KMS-11 (cell line): ENCODE measurements at regions not wholly inside any gene's neighbourhood (a gene's known extent, or its start where the extent isn't known, plus 50 kb on each side); places are given as distances from the start of the nearest gene placed in this dataset.

Source experiments
- H2AFZ ChIP-seq: fragments of 200-600 bp; sonication (generic); 2 replicates; pipeline ENCODE4 v1.6.1; 2016; ENCODE audit warnings: antibody characterized with exemption, mixed run types, low read depth
- H3K27ac ChIP-seq: fragments of 200-600 bp; sonication (generic); 2 replicates; pipeline ENCODE4 v1.6.1; 2016; ENCODE audit warnings: mild to moderate bottlenecking, mixed run types
- H3K27me3 ChIP-seq: fragments of 200-600 bp; sonication (generic); 2 replicates; pipeline ENCODE4 v1.6.1; 2017; ENCODE audit warnings: mild to moderate bottlenecking, low read depth, mixed run types, moderate library complexity; ENCODE audit not compliant: insufficient read depth
- H3K36me3 ChIP-seq: fragments of 200-600 bp; sonication (generic); 2 replicates; pipeline ENCODE4 v1.6.1; 2017; ENCODE audit warnings: mild to moderate bottlenecking, mixed run types; ENCODE audit not compliant: insufficient read depth
- H3K4me1 ChIP-seq: fragments of 200-600 bp; sonication (generic); 2 replicates; pipeline ENCODE4 v1.6.1; 2016; ENCODE audit warnings: mild to moderate bottlenecking, low read depth, mixed run types; ENCODE audit not compliant: poor library complexity, severe bottlenecking
- H3K4me2 ChIP-seq: fragments of 200-600 bp; sonication (generic); 2 replicates; pipeline ENCODE4 v1.7.0; 2016; ENCODE audit warnings: mild to moderate bottlenecking, mixed run types
- H3K4me3 ChIP-seq: fragments of 200-600 bp; sonication (generic); IDR thresholded peaks from 2 replicates; pipeline ENCODE4 v1.6.1; 2017; ENCODE audit warnings: low read depth, low read length, mixed read lengths; ENCODE audit not compliant: insufficient read depth
- H3K79me2 ChIP-seq: fragments of 200-600 bp; sonication (generic); 2 replicates; pipeline ENCODE4 v1.6.1; 2016; ENCODE audit warnings: low read depth, mixed run types; ENCODE audit not compliant: insufficient read depth
- H3K9ac ChIP-seq: fragments of 200-600 bp; sonication (generic); 2 replicates; pipeline ENCODE4 v1.6.1; 2016; ENCODE audit warnings: mild to moderate bottlenecking, mixed run types
- H4K20me1 ChIP-seq: fragments of 200-600 bp; sonication (generic); 2 replicates; pipeline ENCODE4 v1.6.1; 2016; ENCODE audit warnings: mild to moderate bottlenecking, mixed run types; ENCODE audit not compliant: insufficient read depth
- CTCF ChIP-seq: fragments of 200-600 bp; sonication (generic); conservative IDR thresholded peaks from 2 replicates; pipeline ENCODE4 v1.6.1; 2017; ENCODE audit warnings: low read depth, mild to moderate bottlenecking, antibody characterized with exemption, low read length, moderate library complexity, mixed read lengths

- no peak for TF ChIP-seq CTCF
- Histone ChIP-seq H3K36me3 (no peaks in the 10 kb centered on the region), H3K27ac (no peak overlapping the region), H3K9ac (no peak overlapping the region), H3K27me3 (no peaks in the 10 kb centered on the region), H3K4me1 (no peaks in the 10 kb centered on the region), H2AFZ (no peak overlapping the region), H3K79me2 (no peaks in the 10 kb centered on the region), H3K4me3 (no peak overlapping the region), H3K4me2 (no peak overlapping the region), H4K20me1 (no peaks in the 10 kb centered on the region)
Observed at GRCh38 chr2:134086594-134087219, 167.2 kb upstream of the MGAT5 start.

GRCh38 chr2:134087371-134087921, 166.4 kb upstream of the MGAT5 start:
- no peak overlapping the region for H3K9ac ChIP-seq
- no peak overlapping the region for H2AFZ ChIP-seq
- TF ChIP-seq CTCF, result no peak
- no peak overlapping the region for H3K27ac ChIP-seq
- no peaks in the 10 kb centered on the region for H3K4me1 ChIP-seq
- no peaks in the 10 kb centered on the region for H3K79me2 ChIP-seq
- H4K20me1 ChIP-seq, result no peaks in the 10 kb centered on the region
- no peak overlapping the region for H3K4me3 ChIP-seq
- H3K36me3 ChIP-seq, result no peaks in the 10 kb centered on the region
- H3K27me3 ChIP-seq, result no peaks in the 10 kb centered on the region
- no peak overlapping the region for H3K4me2 ChIP-seq

- no peaks in the 10 kb centered on the region for H3K27me3 ChIP-seq
- H3K4me1 ChIP-seq, result no peaks in the 10 kb centered on the region
- H3K36me3 ChIP-seq, result no peaks in the 10 kb centered on the region
- no peak overlapping the region for H2AFZ ChIP-seq
- no peaks in the 10 kb centered on the region for H3K79me2 ChIP-seq
- H3K27ac ChIP-seq, result no peak overlapping the region
- no peak overlapping the region for H3K9ac ChIP-seq
- TF ChIP-seq CTCF, result no peak
- no peak overlapping the region for H3K4me2 ChIP-seq
- H3K4me3 ChIP-seq, result no peak overlapping the region
- no peaks in the 10 kb centered on the region for H4K20me1 ChIP-seq
Observed at GRCh38 chr2:134089454-134089853, 164.4 kb upstream of the MGAT5 start.

- no peaks in the 10 kb centered on the region for H3K79me2 ChIP-seq
- H3K27ac ChIP-seq, result no peak overlapping the region
- H3K4me2 ChIP-seq, result no peak overlapping the region
- H3K27me3 ChIP-seq, result no peaks in the 10 kb centered on the region
- TF ChIP-seq CTCF, result no peak
- no peak overlapping the region for H2AFZ ChIP-seq
- H3K4me3 ChIP-seq, result no peak overlapping the region
- H3K36me3 ChIP-seq, result no peaks in the 10 kb centered on the region
- H3K9ac ChIP-seq, result no peak overlapping the region
- no peaks in the 10 kb centered on the region for H4K20me1 ChIP-seq
- no peaks in the 10 kb centered on the region for H3K4me1 ChIP-seq
Observed at GRCh38 chr2:134097740-134098139, 156.1 kb upstream of the MGAT5 start.
